ENCODE measurements at regions not wholly inside any gene's neighbourhood (a gene's known extent, or its start where the extent isn't known, plus 50 kb on each side); places are given as distances from the start of the nearest gene placed in this dataset.

GRCh38 chr6:22412994-22413393 is 116.2 kb upstream of the PRL start:
- DNase-seq (ENCODE audit: low read depth in 1 of 2, low spot score in 1 of 2), result no peak
- TF ChIP-seq JUND (IDR thresholded peaks at IDR 0.05; ENCODE audit: low read depth), result no peak
- in situ Hi-C loops (cut with HindIII; ENCODE audit: low pct_unique_long_range_greater_than_20kb, low sequenced_read_pairs), result no loop called here

DNA sequence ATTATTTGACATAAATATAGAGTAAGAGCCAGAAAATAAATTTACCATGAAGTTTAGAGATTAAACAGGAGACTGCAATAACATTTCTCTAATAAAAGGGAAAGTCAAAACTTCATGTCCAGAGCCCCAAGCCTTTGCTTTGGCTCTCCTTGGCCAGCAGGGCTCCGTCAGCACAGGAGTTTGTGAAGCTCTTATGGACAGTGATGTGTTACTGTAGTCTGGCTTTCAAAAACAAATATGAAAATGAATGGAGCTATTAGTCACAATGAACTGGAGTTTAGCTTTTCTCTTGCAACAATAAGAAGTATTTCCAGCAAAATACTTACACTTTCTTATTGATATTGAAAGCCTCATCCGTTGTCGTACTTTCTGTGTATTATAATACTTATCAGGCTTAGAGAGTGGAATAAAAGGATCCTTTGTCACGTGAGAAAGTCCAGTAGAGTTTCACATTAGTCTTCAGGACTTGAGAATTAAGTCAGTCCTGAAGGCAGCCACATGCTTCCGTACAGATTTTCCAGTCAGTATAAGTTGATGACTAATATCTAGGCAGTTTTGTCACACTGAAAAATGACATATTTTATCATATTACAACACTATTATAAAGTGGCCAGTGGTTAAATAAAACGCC is 117.0 kb upstream of the PRL start:
- in situ Hi-C loops (cut with HindIII; ENCODE audit: low pct_unique_long_range_greater_than_20kb, low sequenced_read_pairs), result no loop called here
- DNase-seq (ENCODE audit: low read depth in 1 of 2, low spot score in 1 of 2), result no peak
- TF ChIP-seq JUND (IDR thresholded peaks at IDR 0.05; ENCODE audit: low read depth), result no peak

DNA sequence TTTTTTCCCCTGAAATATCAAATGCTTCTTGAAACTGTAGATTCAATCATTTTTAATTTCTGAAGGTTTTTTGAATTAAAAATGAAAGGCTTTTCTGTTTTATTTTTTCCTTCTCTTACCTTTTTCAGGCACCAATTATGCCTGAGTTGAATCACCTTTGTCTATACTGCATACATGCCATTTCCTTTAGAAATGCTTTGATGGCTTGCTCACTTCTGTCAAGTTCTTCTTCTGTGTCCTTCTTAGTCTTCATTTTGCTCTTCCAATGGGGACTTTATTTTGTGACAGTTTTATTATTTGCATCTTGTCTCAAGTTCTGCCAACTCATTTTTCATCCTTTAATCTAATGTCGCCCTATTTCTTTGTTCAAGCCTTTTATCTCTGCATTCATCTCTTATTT is 121.9 kb upstream of the PRL start:
- in situ Hi-C loops (cut with HindIII; ENCODE audit: low pct_unique_long_range_greater_than_20kb, low sequenced_read_pairs), result no loop called here
- TF ChIP-seq JUND (IDR thresholded peaks at IDR 0.05; ENCODE audit: low read depth), result no peak
- no peak for DNase-seq (ENCODE audit: low read depth in 1 of 2, low spot score in 1 of 2)

DNA sequence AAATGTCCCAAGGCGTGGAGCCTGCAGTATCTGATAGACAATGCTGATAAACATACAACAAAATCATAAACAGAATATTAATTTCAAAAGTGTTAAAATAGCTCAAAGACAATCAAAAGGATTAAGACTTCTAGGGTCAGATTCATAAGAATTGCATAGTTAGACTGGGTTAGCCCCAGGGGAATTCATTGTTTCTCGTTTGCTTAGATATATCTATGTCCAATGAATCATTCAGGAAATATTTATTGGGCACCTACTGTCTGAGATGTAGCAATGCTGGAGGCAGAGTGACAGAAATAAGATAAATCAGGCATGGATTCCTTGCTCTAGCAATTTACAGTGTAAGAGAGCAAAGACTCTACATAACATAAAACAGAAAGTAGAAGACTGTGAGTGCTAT is 124.4 kb upstream of the PRL start:
- peak in 1 of 2 experiments; percentile 52 for DNase-seq (ENCODE audit: low read depth in 1 of 2, low spot score in 1 of 2)
- in situ Hi-C loops (cut with HindIII; ENCODE audit: low pct_unique_long_range_greater_than_20kb, low sequenced_read_pairs), result no loop called here
- no peak for TF ChIP-seq JUND (IDR thresholded peaks at IDR 0.05; ENCODE audit: low read depth)

DNA sequence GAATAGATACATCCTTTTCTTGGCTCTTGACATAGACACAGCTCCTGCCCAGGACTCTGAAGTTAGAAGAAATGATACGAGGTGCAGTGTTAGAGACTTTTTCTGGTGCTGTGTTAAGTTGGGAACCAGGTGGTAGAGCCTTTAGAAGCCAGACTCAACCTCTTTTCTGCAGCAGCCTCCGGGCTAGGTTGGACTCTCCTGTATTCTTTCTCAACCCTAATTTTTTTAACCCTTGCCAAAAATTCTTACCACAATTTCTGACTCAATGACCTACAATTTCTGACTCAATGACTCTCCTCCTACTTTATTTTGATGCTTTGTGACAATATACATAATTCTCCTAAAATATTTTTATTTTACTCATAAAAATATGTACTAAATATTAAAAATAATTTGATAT is 127.4 kb upstream of the PRL start:
- DNase-seq (ENCODE audit: low read depth in 1 of 2, low spot score in 1 of 2), result no peak
- no peak for TF ChIP-seq JUND (IDR thresholded peaks at IDR 0.05; ENCODE audit: low read depth)
- in situ Hi-C loops (cut with HindIII; ENCODE audit: low pct_unique_long_range_greater_than_20kb, low sequenced_read_pairs), result no loop called here

GRCh38 chr6:22432060-22432459 is 135.2 kb upstream of the PRL start:
- in situ Hi-C loops (cut with HindIII; ENCODE audit: low pct_unique_long_range_greater_than_20kb, low sequenced_read_pairs), result no loop called here
- no peak for TF ChIP-seq JUND (IDR thresholded peaks at IDR 0.05; ENCODE audit: low read depth)
- DNase-seq (ENCODE audit: low read depth in 1 of 2, low spot score in 1 of 2), result no peak

GRCh38 chr6:22433745-22434144 is 135.6 kb upstream of the HDGFL1 start:
- DNase-seq (ENCODE audit: low read depth in 1 of 2, low spot score in 1 of 2), result no peak
- TF ChIP-seq JUND (IDR thresholded peaks at IDR 0.05; ENCODE audit: low read depth), result no peak
- in situ Hi-C loops (cut with HindIII; ENCODE audit: low pct_unique_long_range_greater_than_20kb, low sequenced_read_pairs), result no loop called here

DNA sequence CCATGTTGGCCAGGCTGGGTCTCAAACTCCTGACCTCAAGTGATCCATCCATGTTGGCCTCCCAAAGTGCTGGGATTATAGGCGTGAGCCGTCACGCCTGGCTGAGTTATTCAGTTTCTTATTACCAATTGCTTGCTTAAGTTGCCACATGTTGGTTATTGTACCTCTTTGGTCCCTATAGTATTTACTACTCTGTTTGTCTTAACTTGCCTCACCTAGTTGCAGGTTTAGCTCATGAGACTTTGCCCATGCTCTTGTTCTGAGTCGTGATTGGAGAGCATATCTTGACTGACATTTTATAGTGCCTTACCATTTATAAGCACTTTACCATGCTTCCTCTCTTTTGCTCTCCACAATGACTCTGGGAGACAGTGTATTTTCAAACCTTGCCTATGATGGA is 134.2 kb upstream of the HDGFL1 start:
- no peak for DNase-seq (ENCODE audit: low read depth in 1 of 2, low spot score in 1 of 2)
- in situ Hi-C loops (cut with HindIII; ENCODE audit: low pct_unique_long_range_greater_than_20kb, low sequenced_read_pairs), result no loop called here
- TF ChIP-seq JUND (IDR thresholded peaks at IDR 0.05; ENCODE audit: low read depth), result no peak

- TF ChIP-seq JUND (IDR thresholded peaks at IDR 0.05; ENCODE audit: low read depth), result no peak
- no peak for DNase-seq (ENCODE audit: low read depth in 1 of 2, low spot score in 1 of 2)
- in situ Hi-C loops (cut with HindIII; ENCODE audit: low pct_unique_long_range_greater_than_20kb, low sequenced_read_pairs), result no loop called here
Measured at GRCh38 chr6:22436134-22436533, 133.2 kb upstream of the HDGFL1 start.

DNA sequence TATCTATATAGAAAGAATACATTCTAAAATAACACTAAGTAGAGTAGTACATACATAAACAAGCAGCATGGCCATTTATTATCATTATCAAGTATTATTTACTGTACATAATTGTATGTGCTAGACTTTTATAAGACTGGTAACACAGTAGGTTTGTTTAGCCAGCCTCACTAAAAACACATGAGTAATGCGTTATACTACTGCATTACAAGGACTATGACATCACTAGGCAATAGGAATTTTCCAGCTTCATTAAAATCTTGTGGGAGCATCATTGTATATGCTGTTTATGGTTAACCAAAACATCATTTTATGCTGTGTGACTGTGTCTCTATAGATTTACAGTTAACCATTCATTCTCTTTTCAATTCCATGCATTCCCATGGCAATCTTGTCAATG is 131.7 kb upstream of the HDGFL1 start:
- DNase-seq (ENCODE audit: low read depth in 1 of 2, low spot score in 1 of 2), result no peak
- no peak for TF ChIP-seq JUND (IDR thresholded peaks at IDR 0.05; ENCODE audit: low read depth)
- in situ Hi-C loops (cut with HindIII; ENCODE audit: low pct_unique_long_range_greater_than_20kb, low sequenced_read_pairs), result no loop called here

DNA sequence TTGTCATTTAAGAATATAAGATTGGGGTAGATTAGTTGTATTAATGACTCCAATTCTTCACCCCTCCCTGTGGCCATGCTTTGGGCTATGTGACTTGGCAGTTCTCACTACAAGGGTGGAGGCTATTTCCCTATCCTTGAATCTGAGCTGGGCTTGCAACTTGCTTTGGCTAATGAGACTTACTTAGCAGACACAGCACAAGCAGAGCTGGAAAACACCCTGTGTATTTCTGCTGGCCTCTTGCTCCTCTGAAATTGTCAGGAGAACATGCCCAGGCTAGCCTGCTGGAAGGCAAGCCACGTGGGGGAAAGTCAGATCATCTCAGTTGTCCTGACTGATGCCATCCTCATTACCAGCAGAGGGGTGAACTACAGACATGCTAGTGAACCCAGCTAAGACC is 126.5 kb upstream of the HDGFL1 start:
- in situ Hi-C loops (cut with HindIII; ENCODE audit: low pct_unique_long_range_greater_than_20kb, low sequenced_read_pairs), result no loop called here
- TF ChIP-seq JUND (IDR thresholded peaks at IDR 0.05; ENCODE audit: low read depth), result no peak
- peak in 1 of 2 experiments; percentile 54 for DNase-seq (ENCODE audit: low read depth in 1 of 2, low spot score in 1 of 2)

- in situ Hi-C loops (cut with HindIII; ENCODE audit: low pct_unique_long_range_greater_than_20kb, low sequenced_read_pairs), result no loop called here
- DNase-seq (ENCODE audit: low read depth in 1 of 2, low spot score in 1 of 2), result no peak
- no peak for TF ChIP-seq JUND (IDR thresholded peaks at IDR 0.05; ENCODE audit: low read depth)
Measured at GRCh38 chr6:22444330-22444729, 125.0 kb upstream of the HDGFL1 start.

- DNase-seq (ENCODE audit: low read depth in 1 of 2, low spot score in 1 of 2), result no peak
- in situ Hi-C loops (cut with HindIII; ENCODE audit: low pct_unique_long_range_greater_than_20kb, low sequenced_read_pairs), result no loop called here
- no peak for TF ChIP-seq JUND (IDR thresholded peaks at IDR 0.05; ENCODE audit: low read depth)
Measured at GRCh38 chr6:22445946-22446345, 123.4 kb upstream of the HDGFL1 start.

All from T47D (cell line).